ENCODE measurements at regions not wholly inside any gene's neighbourhood (a gene's known extent, or its start where the extent isn't known, plus 50 kb on each side); places are given as distances from the start of the nearest gene placed in this dataset.

DNA sequence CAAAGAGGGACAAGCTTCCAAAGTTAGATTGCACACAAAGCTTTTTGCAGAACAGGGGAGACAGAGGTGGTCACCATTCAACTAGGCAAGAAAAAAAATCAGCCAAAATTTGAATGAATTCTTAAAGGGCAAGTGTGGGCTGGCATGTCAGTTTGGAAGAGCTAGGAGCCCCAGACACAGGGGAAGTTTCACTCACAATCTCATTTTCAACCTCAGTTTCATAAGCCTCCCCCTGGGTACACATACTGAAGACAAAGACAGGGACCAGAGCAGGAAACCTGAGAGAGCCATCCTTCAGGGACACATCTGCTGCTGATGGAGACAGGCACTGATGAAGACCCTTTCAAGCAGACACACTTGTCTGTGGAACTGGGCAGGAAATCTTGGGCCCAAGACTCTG lies 106.3 kb upstream of the PSMD7 start:
- no peak for DNase-seq (ENCODE audit: extremely low spot score in 2 of 2)
- no peaks in the 10 kb centered on the region for H3K4me1 ChIP-seq
- no peaks in the 10 kb centered on the region for H3K27me3 ChIP-seq
- TF ChIP-seq POLR2AphosphoS5 (IDR thresholded peaks at IDR 0.05; ENCODE audit: insufficient read depth in 1 of 2, low read depth in 1 of 2): no peak
- TF ChIP-seq POLR2A (IDR thresholded peaks at IDR 0.05): no peak
- TF ChIP-seq CTCF (IDR thresholded peaks at IDR 0.05): no peak
- no peak overlapping the region for H3K4me3 ChIP-seq
- intact Hi-C loops (cut with DNase I): no loop called here
- H3K36me3 ChIP-seq: no peaks in the 10 kb centered on the region
- H3K9me3 ChIP-seq: no peaks in the 10 kb centered on the region
- no peak overlapping the region for H3K27ac ChIP-seq

- H3K4me1 ChIP-seq: no peaks in the 10 kb centered on the region
- intact Hi-C loops (cut with DNase I): no loop called here
- H3K4me3 ChIP-seq: no peak overlapping the region
Measured at GRCh38 chr16:74188856-74189255, 107.8 kb upstream of the PSMD7 start.

GRCh38 chr16:74186561-74186971 lies 110.0 kb upstream of the PSMD7 start:
- no peak overlapping the region for H3K27ac ChIP-seq
- no peaks in the 10 kb centered on the region for H3K36me3 ChIP-seq
- TF ChIP-seq POLR2A (IDR thresholded peaks at IDR 0.05): no peak
- TF ChIP-seq POLR2AphosphoS5 (IDR thresholded peaks at IDR 0.05; ENCODE audit: insufficient read depth in 1 of 2, low read depth in 1 of 2): no peak
- TF ChIP-seq CTCF (IDR thresholded peaks at IDR 0.05): no peak
- intact Hi-C loops (cut with DNase I): no loop called here
- no peaks in the 10 kb centered on the region for H3K4me1 ChIP-seq
- no peak for DNase-seq (ENCODE audit: extremely low spot score in 2 of 2)
- no peaks in the 10 kb centered on the region for H3K9me3 ChIP-seq
- no peak overlapping the region for H3K4me3 ChIP-seq
- H3K27me3 ChIP-seq: no peaks in the 10 kb centered on the region

More at GRCh38 chr16:74188856-74189255, 107.8 kb upstream of the PSMD7 start:
- Histone ChIP-seq H3K9me3 (no peaks in the 10 kb centered on the region), H3K36me3 (no peaks in the 10 kb centered on the region), H3K27me3 (no peaks in the 10 kb centered on the region), H3K27ac (no peak overlapping the region)
- TF ChIP-seq POLR2AphosphoS5 (IDR thresholded peaks at IDR 0.05; ENCODE audit: insufficient read depth in 1 of 2, low read depth in 1 of 2) (no peak), POLR2A (IDR thresholded peaks at IDR 0.05) (no peak), CTCF (IDR thresholded peaks at IDR 0.05) (no peak)
- no peak for DNase-seq (ENCODE audit: extremely low spot score in 2 of 2)

- TF ChIP-seq CTCF (IDR thresholded peaks at IDR 0.05) (no peak), POLR2AphosphoS5 (IDR thresholded peaks at IDR 0.05; ENCODE audit: insufficient read depth in 1 of 2, low read depth in 1 of 2) (no peak), POLR2A (IDR thresholded peaks at IDR 0.05) (no peak)
Measured at GRCh38 chr16:74184839-74185238, 111.8 kb upstream of the PSMD7 start.

DNA sequence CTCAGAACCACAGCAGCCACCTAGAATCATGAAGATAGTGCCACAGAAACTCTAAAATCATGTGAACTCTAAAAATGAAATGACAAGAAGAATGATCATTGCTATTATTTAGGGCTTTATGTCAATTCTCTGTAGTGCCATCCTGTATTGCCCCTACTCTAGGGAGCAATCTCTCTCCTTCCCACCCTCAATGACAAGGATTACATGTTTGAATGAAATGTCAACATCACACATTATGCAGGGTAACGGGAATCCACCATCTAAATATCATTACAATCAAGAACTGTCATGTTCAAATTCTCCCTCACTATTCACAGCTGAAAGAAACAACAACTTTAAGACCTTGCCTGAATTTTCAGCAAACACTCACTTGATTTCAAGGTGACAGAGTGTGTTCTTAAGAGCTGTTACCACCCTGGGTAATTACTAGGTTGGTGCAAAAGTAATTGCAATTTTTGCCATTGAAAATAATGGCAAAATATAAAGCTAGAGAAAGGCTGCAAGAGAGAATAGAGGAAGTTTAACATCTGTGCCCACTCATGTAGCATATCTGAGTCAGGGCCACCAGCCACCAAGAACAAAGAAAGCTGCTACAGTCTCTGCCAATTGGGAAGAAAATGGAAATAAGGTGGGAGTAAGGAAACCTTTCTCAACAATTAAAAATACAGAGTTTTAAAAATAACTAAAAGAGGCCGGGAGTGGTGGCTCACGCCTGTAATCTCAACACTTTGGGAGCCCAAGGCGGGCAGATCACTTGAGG lies 112.8 kb upstream of the PSMD7 start:
- H3K36me3 ChIP-seq: no peaks in the 10 kb centered on the region
- H3K9me3 ChIP-seq: no peaks in the 10 kb centered on the region
- intact Hi-C loops (cut with DNase I): no loop called here
- DNase-seq (ENCODE audit: extremely low spot score in 2 of 2): no peak
- no peak for TF ChIP-seq CTCF (IDR thresholded peaks at IDR 0.05)
- no peak for TF ChIP-seq POLR2AphosphoS5 (IDR thresholded peaks at IDR 0.05; ENCODE audit: insufficient read depth in 1 of 2, low read depth in 1 of 2)
- no peak for TF ChIP-seq POLR2A (IDR thresholded peaks at IDR 0.05)
- no peaks in the 10 kb centered on the region for H3K4me1 ChIP-seq
- H3K27me3 ChIP-seq: no peaks in the 10 kb centered on the region
- H3K27ac ChIP-seq: no peak overlapping the region
- no peak overlapping the region for H3K4me3 ChIP-seq

More at GRCh38 chr16:74184839-74185238, 111.8 kb upstream of the PSMD7 start:
- DNase-seq (ENCODE audit: extremely low spot score in 2 of 2): no peak
- no peaks in the 10 kb centered on the region for H3K36me3 ChIP-seq
- no peaks in the 10 kb centered on the region for H3K4me1 ChIP-seq
- no peaks in the 10 kb centered on the region for H3K27me3 ChIP-seq
- H3K4me3 ChIP-seq: no peak overlapping the region
- no peaks in the 10 kb centered on the region for H3K9me3 ChIP-seq
- intact Hi-C loops (cut with DNase I): no loop called here
- H3K27ac ChIP-seq: no peak overlapping the region

Data from vagina (tissue), 2 donors.